ENCODE measurements at regions not wholly inside any gene's neighbourhood (a gene's known extent, or its start where the extent isn't known, plus 50 kb on each side); places are given as distances from the start of the nearest gene placed in this dataset.

- TF ChIP-seq CTCF (conservative IDR thresholded peaks at IDR 0.05) (no peak), ZFX (IDR thresholded peaks at IDR 0.05) (no peak)
These were observed 127.7 kb downstream of the NAV1 start for GRCh38 chr1:201666645-201667044.

Data from C4-2B (cell line).